ELR (cell line): ENCODE measurements at regions not wholly inside any gene's neighbourhood (a gene's known extent, or its start where the extent isn't known, plus 50 kb on each side); places are given as distances from the start of the nearest gene placed in this dataset.
A peak's percentile ranks its signal among the peaks of the same experiment; 100 is the strongest.
"Not testable (repeated sequence)": the region's sequence is repeated elsewhere in the genome, so short reads cannot be mapped to it uniquely, and the experiment has no call there.

Experiments used
- DNase-seq: peaks from one replicate; pipeline ENCODE4 v3.0.0-alpha.2; 2015; ENCODE audit warnings: low read depth

GRCh38 chr2:106009096-106009495 lies 185.0 kb downstream of the UXS1 start:
- DNase-seq, result no peak

GRCh38 chr2:106004851-106005250 lies 189.2 kb downstream of the UXS1 start:
- DNase-seq, result no peak

GRCh38 chr2:105999211-105999989 lies 194.7 kb downstream of the UXS1 start:
- DNase-seq, result no peak

- no peak for DNase-seq
These were observed 196.4 kb downstream of the UXS1 start for GRCh38 chr2:105997711-105998110.

- no peak for DNase-seq
These were observed 203.5 kb downstream of the UXS1 start for GRCh38 chr2:105990624-105991023.

- DNase-seq, result not testable (repeated sequence)
These were observed 204.3 kb downstream of the UXS1 start for GRCh38 chr2:105989803-105990202.

GRCh38 chr2:105989070-105989469 lies 205.0 kb downstream of the UXS1 start:
- DNase-seq, result no peak

- DNase-seq, result no peak
These were observed 216.3 kb downstream of the UXS1 start for GRCh38 chr2:105977807-105978206.

GRCh38 chr2:105977212-105977611 lies 216.9 kb downstream of the UXS1 start:
- peak; percentile 93 for DNase-seq

GRCh38 chr2:105974812-105975211 lies 219.3 kb downstream of the UXS1 start:
- no peak for DNase-seq

GRCh38 chr2:105972927-105973326 lies 221.2 kb downstream of the UXS1 start:
- no peak for DNase-seq

- no peak for DNase-seq
These were observed 221.9 kb downstream of the UXS1 start for GRCh38 chr2:105972246-105972645.

GRCh38 chr2:105969552-105969951 lies 224.5 kb downstream of the UXS1 start:
- peak; percentile 9 for DNase-seq

GRCh38 chr2:105962221-105962620 lies 217.5 kb downstream of the NCK2 start:
- DNase-seq, result no peak

- DNase-seq, result no peak
These were observed 217.0 kb downstream of the NCK2 start for GRCh38 chr2:105961599-105962146.

- DNase-seq, result no peak
These were observed 214.6 kb downstream of the NCK2 start for GRCh38 chr2:105959357-105959756.

- no peak for DNase-seq
These were observed 210.2 kb downstream of the NCK2 start for GRCh38 chr2:105954891-105955290.

- no peak for DNase-seq
These were observed 209.2 kb downstream of the NCK2 start for GRCh38 chr2:105953942-105954341.

- no peak for DNase-seq
These were observed 207.4 kb downstream of the NCK2 start for GRCh38 chr2:105952131-105952530.

- no peak for DNase-seq
These were observed 206.6 kb downstream of the NCK2 start for GRCh38 chr2:105951384-105951694.

GRCh38 chr2:105950521-105951383 lies 206.0 kb downstream of the NCK2 start:
- DNase-seq, result peak; percentile 4

- no peak for DNase-seq
These were observed 199.3 kb downstream of the NCK2 start for GRCh38 chr2:105943977-105944376.
